Activated B cell treated with CpG ODN at 0.5 μM for 24 hours (primary cell): ENCODE measurements at regions not wholly inside any gene's neighbourhood (a gene's known extent, or its start where the extent isn't known, plus 50 kb on each side); places are given as distances from the start of the nearest gene placed in this dataset.

ENCODE experiments used
- ATAC-seq: fragments of 200-7000 bp; cut with Tn5 transposase; one replicate; pipeline ENCODE4 v1.10.0; 2021; ENCODE audit warnings: low read depth, mild to moderate bottlenecking, moderate library complexity
- CTCF ChIA-PET: fragments of 350-600 bp; sonication (Branson Sonifier 250); formaldehyde crosslinking; loops from one replicate; lab custom pipeline; 2021; ENCODE audit warnings: antibody characterized with exemption; lab: Charles Lee
- POLR2A ChIA-PET: fragments of 350-600 bp; sonication (Branson Sonifier 250); formaldehyde crosslinking; loops from one replicate; lab custom pipeline; 2021; ENCODE audit warnings: antibody characterized with exemption; lab: Charles Lee
- DNase-seq: peaks from one replicate; pipeline ENCODE4 v3.0.0; 2022
- H3K27ac Mint-ChIP-seq: one replicate; pipeline ENCODE4 v1.8.0; 2020; ENCODE audit warnings: mixed read lengths
- H3K27me3 Mint-ChIP-seq: one replicate; pipeline ENCODE4 v1.8.0; 2021; ENCODE audit warnings: mixed read lengths
- H3K36me3 Mint-ChIP-seq: one replicate; pipeline ENCODE4 v1.8.0; 2021; ENCODE audit warnings: low read depth, mixed read lengths
- H3K4me1 Mint-ChIP-seq: one replicate; pipeline ENCODE4 v1.8.0; 2021; ENCODE audit warnings: mixed read lengths
- H3K4me3 Mint-ChIP-seq: one replicate; pipeline ENCODE4 v1.8.0; 2020; ENCODE audit warnings: mild to moderate bottlenecking, mixed read lengths
- H3K9me3 Mint-ChIP-seq: one replicate; pipeline ENCODE4 v1.8.0; 2020; ENCODE audit warnings: mixed read lengths
- CTCF ChIP-seq: fragments of 200-600 bp; IDR thresholded peaks from one replicate; pipeline ENCODE4 v1.8.0; 2022; ENCODE audit warnings: antibody characterized with exemption, mild to moderate bottlenecking
- intact Hi-C: fragments of 100-400 bp; cut with micrococcal nuclease; formaldehyde crosslinking; loops from one replicate; pipeline ENCODE4 v1.15.1; 2024

DNA sequence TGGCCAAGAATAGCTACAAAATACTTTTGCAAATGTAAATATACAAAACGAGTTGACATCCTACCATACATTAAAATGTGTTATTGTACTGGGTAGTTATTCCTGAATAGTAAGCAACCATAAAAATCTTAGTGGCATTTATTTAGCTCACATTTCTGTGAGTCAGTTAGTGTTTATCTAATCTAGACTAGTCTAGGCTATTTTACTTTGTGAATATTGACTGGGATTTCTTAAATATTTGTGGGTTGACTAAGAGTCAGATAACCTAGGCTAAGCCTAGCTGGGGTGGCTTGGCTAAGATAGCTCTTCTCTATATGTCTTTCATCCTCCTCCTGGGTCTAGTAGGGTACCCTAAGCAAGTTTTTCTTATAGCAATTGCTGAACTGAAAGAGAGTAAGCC is 543.8 kb upstream of the DIAPH2 start:
- H3K27ac Mint-ChIP-seq = no peak overlapping the region
- no peaks in the 10 kb centered on the region for H3K4me1 Mint-ChIP-seq
- H3K27me3 Mint-ChIP-seq = no peaks in the 10 kb centered on the region
- no peaks in the 10 kb centered on the region for H3K36me3 Mint-ChIP-seq
- CTCF ChIA-PET = no interaction called here
- no peak for TF ChIP-seq CTCF
- no peak overlapping the region for H3K4me3 Mint-ChIP-seq
- POLR2A ChIA-PET = no interaction called here
- intact Hi-C loops = no loop called here
- ATAC-seq (no peak), DNase-seq (no peak)
- H3K9me3 Mint-ChIP-seq = peaks cover 5% of the 10 kb centered on the region

DNA sequence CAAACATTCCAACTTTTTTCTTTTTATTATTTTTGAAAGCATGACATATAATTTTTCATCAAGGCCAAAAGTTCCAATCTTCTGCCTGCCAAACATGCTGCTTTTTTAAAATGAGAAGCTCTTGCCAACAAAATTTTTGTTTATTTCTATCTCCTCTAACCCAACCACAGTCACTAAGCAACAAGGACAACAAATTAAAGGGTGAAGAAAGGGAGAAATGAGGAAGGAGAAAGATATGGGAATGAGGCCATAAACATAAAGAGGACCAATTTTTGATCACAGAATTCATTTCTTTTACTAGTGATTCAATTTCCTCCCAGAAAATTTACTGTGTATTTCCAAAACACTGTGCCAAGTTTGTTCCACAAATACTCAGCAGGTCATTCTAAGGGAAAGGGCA is 537.0 kb upstream of the DIAPH2 start:
- no peak overlapping the region for H3K4me3 Mint-ChIP-seq
- DNase-seq (no peak), ATAC-seq (no peak)
- no peaks in the 10 kb centered on the region for H3K36me3 Mint-ChIP-seq
- CTCF ChIA-PET = no interaction called here
- POLR2A ChIA-PET = no interaction called here
- H3K4me1 Mint-ChIP-seq = no peaks in the 10 kb centered on the region
- TF ChIP-seq CTCF = no peak
- intact Hi-C loops = no loop called here
- H3K9me3 Mint-ChIP-seq = peaks cover 6% of the 10 kb centered on the region
- no peak overlapping the region for H3K27ac Mint-ChIP-seq
- no peaks in the 10 kb centered on the region for H3K27me3 Mint-ChIP-seq

GRCh38 chrX:96170626-96171025 is 514.0 kb upstream of the DIAPH2 start:
- intact Hi-C loops = no loop called here
- Mint-ChIP-seq H3K27ac (no peak overlapping the region), H3K36me3 (no peaks in the 10 kb centered on the region), H3K27me3 (no peaks in the 10 kb centered on the region), H3K4me1 (no peaks in the 10 kb centered on the region), H3K4me3 (no peak overlapping the region), H3K9me3 (no peaks in the 10 kb centered on the region)
- ATAC-seq (no peak), DNase-seq (no peak)
- no peak for TF ChIP-seq CTCF
- ChIA-PET CTCF (no interaction called here), POLR2A (no interaction called here)

DNA sequence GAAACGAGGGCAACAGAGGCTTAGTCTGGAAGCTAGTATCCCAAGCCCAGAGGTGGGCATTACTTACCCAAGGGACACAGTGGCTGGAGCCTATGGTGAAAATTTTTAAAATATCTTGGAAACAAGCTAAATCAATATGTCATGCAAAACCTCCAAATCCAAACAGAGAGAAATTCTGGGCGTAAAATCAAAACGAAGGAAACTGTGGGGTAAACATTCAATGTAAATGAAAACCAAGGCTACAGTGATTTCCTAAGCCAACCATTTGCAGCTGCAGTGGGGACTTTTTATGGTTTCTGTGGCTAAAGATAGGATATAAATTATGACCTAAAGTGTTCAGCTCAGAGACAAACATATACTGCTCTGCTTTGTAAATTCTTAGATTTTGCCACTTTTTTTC is 507.7 kb upstream of the DIAPH2 start:
- no peak overlapping the region for H3K4me3 Mint-ChIP-seq
- H3K4me1 Mint-ChIP-seq = no peaks in the 10 kb centered on the region
- ChIA-PET POLR2A (no interaction called here), CTCF (no interaction called here)
- DNase-seq (no peak), ATAC-seq (no peak)
- H3K36me3 Mint-ChIP-seq = no peaks in the 10 kb centered on the region
- intact Hi-C loops = no loop called here
- H3K9me3 Mint-ChIP-seq = no peaks in the 10 kb centered on the region
- no peaks in the 10 kb centered on the region for H3K27me3 Mint-ChIP-seq
- no peak for TF ChIP-seq CTCF
- H3K27ac Mint-ChIP-seq = no peak overlapping the region

- H3K27ac Mint-ChIP-seq = no peak overlapping the region
- ChIA-PET CTCF (no interaction called here), POLR2A (no interaction called here)
- no peak for TF ChIP-seq CTCF
- no peaks in the 10 kb centered on the region for H3K36me3 Mint-ChIP-seq
- no peaks in the 10 kb centered on the region for H3K27me3 Mint-ChIP-seq
- no peak for DNase-seq
- H3K9me3 Mint-ChIP-seq = no peaks in the 10 kb centered on the region
- H3K4me3 Mint-ChIP-seq = no peak overlapping the region
- intact Hi-C loops = no loop called here
- H3K4me1 Mint-ChIP-seq = no peaks in the 10 kb centered on the region
- ATAC-seq = no peak
Observed at GRCh38 chrX:96181605-96182004, 503.0 kb upstream of the DIAPH2 start.
